ENCODE measurements at regions not wholly inside any gene's neighbourhood (a gene's known extent, or its start where the extent isn't known, plus 50 kb on each side); places are given as distances from the start of the nearest gene placed in this dataset.
A peak's percentile ranks its signal among the peaks of the same experiment; 100 is the strongest.

DNA sequence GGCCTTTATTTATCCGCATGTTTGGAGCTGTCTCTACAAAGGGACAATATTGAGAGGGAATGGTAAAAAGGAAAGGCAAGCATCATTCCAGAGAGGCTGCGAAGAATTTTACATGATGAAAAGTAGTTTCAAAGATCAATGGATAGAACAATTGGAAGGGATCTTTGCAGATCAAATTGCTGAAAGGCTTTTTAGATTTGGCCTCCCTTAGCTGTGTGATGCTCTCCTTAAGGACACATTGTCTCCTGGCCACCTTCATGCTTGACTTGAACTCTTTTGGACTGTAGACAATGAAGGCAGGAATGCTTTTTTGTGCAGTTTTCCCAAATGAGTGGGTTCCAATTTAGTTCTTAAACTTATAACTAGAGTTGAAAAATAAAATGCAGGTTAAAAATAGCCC lies 344.7 kb downstream of the ARL4A start:
- Histone ChIP-seq H3K36me3 (ENCODE audit: control insufficient read depth in 4 of 4, insufficient read depth in 3 of 4, low read depth in 1 of 4, low read length in 3 of 4) (no peaks in the 10 kb centered on the region), H3K4me3 (ENCODE audit: low read depth in 1 of 3, low read length in 3 of 3) (no peak overlapping the region), H3K4me1 (ENCODE audit: control insufficient read depth in 4 of 4, insufficient read depth in 4 of 4, low read length in 3 of 4) (peaks cover 0 to 5% (median 0%) of the 10 kb centered on the region in 4 donors), H3K27ac (ENCODE audit: low read depth in 1 of 2, low read length in 2 of 2) (no peak overlapping the region), H3K9ac (ENCODE audit: low read depth in 1 of 2, low read length in 2 of 2) (no peak overlapping the region), H3K9me3 (ENCODE audit: control insufficient read depth in 4 of 4, low read length in 3 of 4) (no peaks in the 10 kb centered on the region), H3K27me3 (ENCODE audit: control insufficient read depth in 4 of 4, insufficient read depth in 4 of 4, low read length in 3 of 4) (no peaks in the 10 kb centered on the region)
- 97% methylated on average over 2 of the region's 2 CpGs for WGBS
- no peak for TF ChIP-seq RAD21 (IDR thresholded peaks at IDR 0.05)
- no peak for TF ChIP-seq JUND (IDR thresholded peaks at IDR 0.05)
- no peak for TF ChIP-seq YY1 (IDR thresholded peaks at IDR 0.05)
- TF ChIP-seq FOXA2 (IDR thresholded peaks at IDR 0.05) = no peak
- TF ChIP-seq ZBTB33 (IDR thresholded peaks at IDR 0.05) = no peak
- no peak for TF ChIP-seq HNF4A (conservative IDR thresholded peaks at IDR 0.05)
- no peak for TF ChIP-seq FOXA1 (IDR thresholded peaks at IDR 0.05)
- no peak for TF ChIP-seq EGR1 (IDR thresholded peaks at IDR 0.05; ENCODE audit: low read depth in 2 of 2)
- no peak for TF ChIP-seq GABPA (IDR thresholded peaks at IDR 0.05 in 1 of 2, conservative IDR thresholded peaks at IDR 0.05 in 1 of 2)
- TF ChIP-seq HNF4G (IDR thresholded peaks at IDR 0.05) = no peak
- TF ChIP-seq, protein P1, sequence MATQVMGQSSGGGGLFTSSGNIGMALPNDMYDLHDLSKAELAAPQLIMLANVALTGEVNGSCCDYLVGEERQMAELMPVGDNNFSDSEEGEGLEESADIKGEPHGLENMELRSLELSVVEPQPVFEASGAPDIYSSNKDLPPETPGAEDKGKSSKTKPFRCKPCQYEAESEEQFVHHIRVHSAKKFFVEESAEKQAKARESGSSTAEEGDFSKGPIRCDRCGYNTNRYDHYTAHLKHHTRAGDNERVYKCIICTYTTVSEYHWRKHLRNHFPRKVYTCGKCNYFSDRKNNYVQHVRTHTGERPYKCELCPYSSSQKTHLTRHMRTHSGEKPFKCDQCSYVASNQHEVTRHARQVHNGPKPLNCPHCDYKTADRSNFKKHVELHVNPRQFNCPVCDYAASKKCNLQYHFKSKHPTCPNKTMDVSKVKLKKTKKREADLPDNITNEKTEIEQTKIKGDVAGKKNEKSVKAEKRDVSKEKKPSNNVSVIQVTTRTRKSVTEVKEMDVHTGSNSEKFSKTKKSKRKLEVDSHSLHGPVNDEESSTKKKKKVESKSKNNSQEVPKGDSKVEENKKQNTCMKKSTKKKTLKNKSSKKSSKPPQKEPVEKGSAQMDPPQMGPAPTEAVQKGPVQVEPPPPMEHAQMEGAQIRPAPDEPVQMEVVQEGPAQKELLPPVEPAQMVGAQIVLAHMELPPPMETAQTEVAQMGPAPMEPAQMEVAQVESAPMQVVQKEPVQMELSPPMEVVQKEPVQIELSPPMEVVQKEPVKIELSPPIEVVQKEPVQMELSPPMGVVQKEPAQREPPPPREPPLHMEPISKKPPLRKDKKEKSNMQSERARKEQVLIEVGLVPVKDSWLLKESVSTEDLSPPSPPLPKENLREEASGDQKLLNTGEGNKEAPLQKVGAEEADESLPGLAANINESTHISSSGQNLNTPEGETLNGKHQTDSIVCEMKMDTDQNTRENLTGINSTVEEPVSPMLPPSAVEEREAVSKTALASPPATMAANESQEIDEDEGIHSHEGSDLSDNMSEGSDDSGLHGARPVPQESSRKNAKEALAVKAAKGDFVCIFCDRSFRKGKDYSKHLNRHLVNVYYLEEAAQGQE (IDR thresholded peaks at IDR 0.05) = no peak
- no peak for TF ChIP-seq SP1 (IDR thresholded peaks at IDR 0.05)
- no peak for TF ChIP-seq TAF1 (conservative IDR thresholded peaks at IDR 0.05)
- no peak for TF ChIP-seq RXRA (IDR thresholded peaks at IDR 0.05)
- TF ChIP-seq MAX (IDR thresholded peaks at IDR 0.05) = no peak
- TF ChIP-seq, protein P2, sequence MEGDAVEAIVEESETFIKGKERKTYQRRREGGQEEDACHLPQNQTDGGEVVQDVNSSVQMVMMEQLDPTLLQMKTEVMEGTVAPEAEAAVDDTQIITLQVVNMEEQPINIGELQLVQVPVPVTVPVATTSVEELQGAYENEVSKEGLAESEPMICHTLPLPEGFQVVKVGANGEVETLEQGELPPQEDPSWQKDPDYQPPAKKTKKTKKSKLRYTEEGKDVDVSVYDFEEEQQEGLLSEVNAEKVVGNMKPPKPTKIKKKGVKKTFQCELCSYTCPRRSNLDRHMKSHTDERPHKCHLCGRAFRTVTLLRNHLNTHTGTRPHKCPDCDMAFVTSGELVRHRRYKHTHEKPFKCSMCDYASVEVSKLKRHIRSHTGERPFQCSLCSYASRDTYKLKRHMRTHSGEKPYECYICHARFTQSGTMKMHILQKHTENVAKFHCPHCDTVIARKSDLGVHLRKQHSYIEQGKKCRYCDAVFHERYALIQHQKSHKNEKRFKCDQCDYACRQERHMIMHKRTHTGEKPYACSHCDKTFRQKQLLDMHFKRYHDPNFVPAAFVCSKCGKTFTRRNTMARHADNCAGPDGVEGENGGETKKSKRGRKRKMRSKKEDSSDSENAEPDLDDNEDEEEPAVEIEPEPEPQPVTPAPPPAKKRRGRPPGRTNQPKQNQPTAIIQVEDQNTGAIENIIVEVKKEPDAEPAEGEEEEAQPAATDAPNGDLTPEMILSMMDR (IDR thresholded peaks at IDR 0.05; ENCODE audit: low read depth, low read length, missing input control) = no peak
- TF ChIP-seq, protein P3, sequence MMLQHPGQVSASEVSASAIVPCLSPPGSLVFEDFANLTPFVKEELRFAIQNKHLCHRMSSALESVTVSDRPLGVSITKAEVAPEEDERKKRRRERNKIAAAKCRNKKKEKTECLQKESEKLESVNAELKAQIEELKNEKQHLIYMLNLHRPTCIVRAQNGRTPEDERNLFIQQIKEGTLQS (IDR thresholded peaks at IDR 0.05) = no peak
- no peak for DNase-seq (ENCODE audit: low spot score)

DNA sequence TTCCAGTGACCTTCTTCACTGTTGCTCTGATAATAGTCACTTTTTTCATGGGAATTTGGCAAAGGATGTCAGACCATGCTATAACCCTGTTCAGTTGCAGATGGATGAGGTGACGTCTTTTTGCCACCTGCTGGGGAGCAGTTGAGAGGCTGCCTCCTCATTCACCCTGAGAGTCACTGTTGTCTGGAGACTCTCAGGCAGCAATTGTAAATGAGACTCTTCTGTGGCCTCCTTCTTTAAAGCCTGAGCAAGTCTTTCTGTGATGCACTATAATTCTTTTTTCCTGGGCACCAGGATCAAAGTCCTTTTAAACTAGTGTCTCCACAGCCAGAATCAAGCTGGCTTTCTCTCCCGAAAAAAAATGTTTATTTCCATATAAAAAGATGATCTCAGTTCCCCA lies 345.1 kb downstream of the ARL4A start:
- no peak overlapping the region for H3K9ac ChIP-seq (ENCODE audit: low read depth in 1 of 2, low read length in 2 of 2)
- no peak overlapping the region for H3K4me3 ChIP-seq (ENCODE audit: low read depth in 1 of 3, low read length in 3 of 3)
- TF ChIP-seq RAD21 (IDR thresholded peaks at IDR 0.05) = peak in 1 of 2 donors; percentile 33
- no peak for TF ChIP-seq RXRA (IDR thresholded peaks at IDR 0.05)
- H3K27me3 ChIP-seq (ENCODE audit: control insufficient read depth in 4 of 4, insufficient read depth in 4 of 4, low read length in 3 of 4) = no peaks in the 10 kb centered on the region
- DNase-seq (ENCODE audit: low spot score) = no peak
- no peak overlapping the region for H3K27ac ChIP-seq (ENCODE audit: low read depth in 1 of 2, low read length in 2 of 2)
- 49% methylated on average over 2 of the region's 2 CpGs for WGBS
- H3K36me3 ChIP-seq (ENCODE audit: control insufficient read depth in 4 of 4, insufficient read depth in 3 of 4, low read depth in 1 of 4, low read length in 3 of 4) = no peaks in the 10 kb centered on the region
- no peaks in the 10 kb centered on the region for H3K9me3 ChIP-seq (ENCODE audit: control insufficient read depth in 4 of 4, low read length in 3 of 4)
- H3K4me1 ChIP-seq (ENCODE audit: control insufficient read depth in 4 of 4, insufficient read depth in 4 of 4, low read length in 3 of 4) = peaks cover 0 to 5% (median 0%) of the 10 kb centered on the region in 4 donors

Measured in liver (tissue), 8 donors.